Activated gamma-delta T cell treated with Interleukin-2 at 50 U/mL for 16 hours (primary cell): ENCODE measurements at regions not wholly inside any gene's neighbourhood (a gene's known extent, or its start where the extent isn't known, plus 50 kb on each side); places are given as distances from the start of the nearest gene placed in this dataset.

ENCODE experiments used
- DNase-seq: peaks from one replicate; pipeline ENCODE4 v3.0.0-alpha.2; 2020

DNA sequence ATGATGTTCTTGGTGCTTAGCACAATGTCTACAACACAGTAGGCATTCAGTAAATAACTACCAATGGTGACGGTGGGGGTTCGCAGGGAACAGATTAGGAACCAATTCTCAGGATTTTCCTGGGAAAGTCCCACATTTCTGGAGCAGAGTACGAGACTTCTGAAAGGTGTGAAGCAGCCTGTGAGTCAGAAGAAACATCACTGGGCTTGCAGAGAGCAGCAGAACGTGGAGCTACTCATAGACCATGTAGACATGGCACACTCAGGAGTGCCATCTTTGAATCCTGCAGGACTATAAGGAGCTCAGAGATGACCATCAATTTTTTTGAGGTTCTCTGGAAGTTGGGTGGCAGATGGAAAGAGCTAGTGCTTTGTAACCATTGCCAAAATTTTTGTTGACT is 106.6 kb upstream of the ANKRD55 start:
- no peak for DNase-seq

DNA sequence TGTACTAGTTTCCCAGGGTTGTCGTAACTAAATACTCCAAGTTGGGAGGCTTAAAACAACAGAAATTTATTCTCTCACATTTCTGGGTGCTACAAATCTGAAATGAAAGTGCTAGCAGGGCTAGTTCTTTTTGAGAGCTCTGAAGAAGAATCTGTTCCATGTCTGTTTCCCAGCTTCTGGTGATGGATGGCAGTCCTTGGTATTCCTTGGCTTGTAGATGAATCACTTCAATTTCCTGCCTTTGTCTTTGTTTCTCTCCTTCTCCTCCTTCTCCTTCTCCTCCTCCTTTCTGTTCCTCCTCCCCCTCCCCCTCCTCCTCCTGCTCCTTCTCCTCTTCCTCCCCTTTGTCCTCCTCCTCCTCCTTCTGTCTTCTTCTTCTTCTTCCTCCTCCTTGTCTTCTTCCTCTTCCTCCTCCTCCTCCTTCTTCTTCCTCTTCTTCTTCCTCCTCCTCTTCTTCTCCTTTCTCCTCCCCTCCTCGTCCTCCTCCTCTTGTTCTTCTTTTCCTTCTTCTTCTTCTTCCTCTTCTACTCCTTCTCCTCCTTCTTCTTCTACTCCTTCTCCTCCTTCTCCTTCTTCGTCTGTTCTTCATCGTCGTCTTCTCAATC is 104.7 kb upstream of the ANKRD55 start:
- no peak for DNase-seq

DNA sequence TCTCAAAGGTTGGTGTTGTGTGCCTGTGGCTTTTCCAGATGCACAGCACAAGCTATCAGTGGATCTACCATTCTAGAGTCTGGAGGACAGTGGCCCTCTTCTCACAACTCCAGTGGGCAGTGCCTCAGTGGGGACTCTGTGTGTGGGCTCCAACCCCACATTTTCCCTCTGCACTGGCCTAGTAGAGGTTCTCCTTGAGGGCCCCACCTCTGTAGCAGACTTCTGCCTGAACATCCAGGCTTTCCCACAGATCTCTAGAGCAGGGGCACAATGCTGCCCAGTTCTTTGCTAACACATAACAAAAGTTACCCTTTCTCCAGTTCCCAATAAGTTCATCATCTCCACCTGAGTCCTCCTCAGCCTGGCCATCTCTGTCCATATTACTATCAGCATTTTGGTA is 102.1 kb upstream of the ANKRD55 start:
- no peak for DNase-seq

DNA sequence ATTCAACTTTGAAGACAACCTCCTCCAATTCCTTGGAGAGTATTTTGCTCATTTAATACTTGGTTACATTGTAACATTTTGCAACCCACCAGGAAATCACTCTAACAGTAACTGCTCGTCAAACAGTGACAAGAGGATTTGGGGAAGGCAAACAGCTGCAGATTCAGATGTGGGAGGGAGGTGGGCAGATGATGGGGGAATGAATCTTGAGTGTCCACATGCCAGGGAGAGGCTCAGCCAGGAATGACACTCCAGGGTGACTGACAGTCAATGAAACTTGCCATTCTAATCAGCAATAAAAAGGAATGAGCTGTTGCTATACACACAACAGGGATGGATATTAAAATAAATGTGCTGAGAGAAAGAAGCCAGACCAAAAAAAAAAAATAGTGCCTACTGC is 97.7 kb upstream of the ANKRD55 start:
- no peak for DNase-seq

DNA sequence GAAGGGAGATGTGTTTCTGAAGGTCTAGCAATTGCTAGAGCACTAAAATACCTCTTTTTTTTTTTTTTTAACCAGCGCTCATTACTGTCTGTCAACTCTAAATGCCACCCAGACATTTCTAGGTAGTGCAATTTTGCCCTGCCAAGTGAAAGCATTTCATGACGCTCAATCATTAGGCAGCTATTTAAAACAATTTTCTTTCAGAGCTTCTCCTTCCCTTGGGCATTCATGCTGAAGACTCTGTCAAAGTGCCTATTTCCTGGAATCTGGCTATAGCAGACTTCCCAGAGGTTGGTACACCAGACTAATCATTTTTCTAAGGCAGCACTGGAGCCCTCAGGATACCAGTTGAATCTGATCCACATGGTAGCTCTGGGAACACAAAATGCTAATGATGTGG is 97.0 kb upstream of the ANKRD55 start:
- DNase-seq, result no peak

DNA sequence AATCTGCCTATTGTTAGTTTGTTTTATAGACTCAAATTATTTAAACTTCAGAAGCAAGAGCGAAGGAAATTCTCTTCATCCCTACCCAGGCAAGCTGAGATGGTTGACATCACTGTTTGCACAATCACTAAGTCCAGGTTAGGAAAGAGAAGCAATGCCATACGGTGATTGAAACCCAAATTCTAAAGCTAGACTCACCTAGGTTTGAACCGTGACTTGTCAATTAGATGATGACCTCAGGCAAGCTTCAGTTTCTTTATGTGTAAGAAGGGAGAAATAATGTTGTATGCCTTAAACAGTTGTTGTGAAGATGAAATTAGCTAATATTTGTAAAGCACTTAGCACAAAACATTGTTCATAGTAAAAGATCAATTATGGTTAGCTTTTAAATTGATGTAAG is 96.5 kb upstream of the ANKRD55 start:
- DNase-seq, result no peak

DNA sequence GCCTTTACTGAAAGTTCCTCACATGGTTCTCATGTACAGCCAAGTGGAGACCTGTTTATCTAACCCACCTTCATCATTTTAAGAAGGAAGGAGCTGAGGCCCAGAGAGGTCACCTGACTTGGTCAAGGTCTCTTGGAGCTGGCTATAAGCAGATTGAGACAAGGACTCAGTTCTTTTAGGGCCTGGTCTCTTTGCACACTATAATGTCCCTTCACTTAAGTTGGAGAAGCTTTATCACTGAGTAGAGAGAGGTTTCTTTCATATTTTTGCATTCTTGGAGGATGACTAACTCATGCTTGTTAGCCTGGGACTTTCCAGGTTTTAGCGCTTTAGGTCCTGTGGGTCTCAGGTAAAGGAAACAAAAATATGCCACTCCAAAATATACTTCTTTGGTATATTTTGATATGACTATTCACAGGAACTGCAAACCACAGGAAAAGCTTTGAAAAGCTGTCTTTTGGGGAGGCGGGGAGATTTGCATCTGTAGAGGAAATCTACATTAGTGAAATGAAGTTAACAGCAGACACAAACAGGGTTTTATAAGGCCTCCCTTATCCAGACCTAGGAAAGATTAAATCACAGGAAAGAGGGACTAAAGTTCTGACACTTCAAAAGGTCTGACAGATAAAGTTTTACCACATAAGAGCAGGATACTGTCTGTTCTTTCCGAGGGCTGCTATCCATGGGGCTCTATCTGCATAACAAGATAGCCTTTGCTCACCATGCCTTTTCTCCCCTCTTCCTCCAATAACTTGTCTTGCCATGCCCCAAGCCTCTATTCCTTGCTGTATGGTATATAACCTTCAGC is 95.8 kb upstream of the ANKRD55 start:
- DNase-seq, result no peak

DNA sequence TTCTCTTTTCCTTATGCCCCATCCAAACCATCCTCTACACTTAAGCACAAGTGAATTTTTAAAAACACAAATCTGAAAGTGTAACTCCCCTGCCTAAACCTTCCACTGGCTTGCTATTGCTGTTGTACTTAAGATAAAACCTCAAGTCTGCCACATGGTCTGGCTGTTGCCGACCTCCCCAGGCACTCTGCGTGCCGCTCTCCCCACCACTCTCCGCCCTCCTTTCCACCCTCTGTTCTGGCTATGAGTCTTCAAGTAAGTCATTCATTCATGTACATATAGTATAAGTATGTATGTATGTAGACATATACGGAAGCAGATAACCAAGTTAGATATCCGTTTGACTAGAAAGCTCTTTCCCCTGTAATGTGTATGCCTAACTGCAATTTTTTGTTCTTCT is 94.7 kb upstream of the ANKRD55 start:
- DNase-seq, result peak; percentile 28

DNA sequence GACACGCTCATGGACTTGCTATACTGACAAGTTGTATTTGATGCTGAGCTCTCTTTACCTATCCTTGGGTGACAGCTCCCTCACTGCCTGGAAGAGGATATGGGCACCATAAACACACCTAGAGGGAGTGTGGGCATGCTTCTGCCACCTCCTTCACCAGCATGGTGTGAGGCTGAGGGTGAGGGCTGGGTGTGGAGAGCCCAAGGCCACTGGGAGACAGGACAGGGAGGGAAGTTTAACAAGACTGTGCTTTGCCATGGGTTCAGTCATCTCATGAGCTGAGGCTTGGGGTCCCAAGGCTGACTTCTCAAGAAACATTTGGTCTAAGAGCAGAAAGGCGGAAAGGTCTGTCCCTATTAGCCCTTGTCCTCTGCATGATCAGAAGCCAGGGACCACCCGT is 93.6 kb upstream of the ANKRD55 start:
- DNase-seq, result no peak

DNA sequence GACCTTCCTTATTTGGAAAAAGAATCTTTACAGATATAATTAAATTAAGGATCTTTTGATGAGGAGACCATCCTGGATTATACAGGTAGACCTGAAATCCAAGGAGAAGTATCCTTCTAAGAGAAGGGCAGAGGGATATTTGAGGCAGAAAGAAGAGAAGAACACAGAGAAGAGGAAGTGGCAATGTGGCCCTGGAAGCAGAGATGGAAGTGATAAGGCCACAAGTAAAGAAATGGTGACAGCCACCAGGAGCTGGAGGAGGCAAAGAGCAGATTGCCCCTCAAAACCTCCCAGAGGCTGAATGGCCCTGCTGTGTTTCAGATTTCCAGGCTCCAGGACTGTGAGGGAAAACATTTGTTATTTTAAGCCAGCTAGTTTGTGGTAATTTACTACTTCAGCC is 93.0 kb upstream of the ANKRD55 start:
- no peak for DNase-seq

DNA sequence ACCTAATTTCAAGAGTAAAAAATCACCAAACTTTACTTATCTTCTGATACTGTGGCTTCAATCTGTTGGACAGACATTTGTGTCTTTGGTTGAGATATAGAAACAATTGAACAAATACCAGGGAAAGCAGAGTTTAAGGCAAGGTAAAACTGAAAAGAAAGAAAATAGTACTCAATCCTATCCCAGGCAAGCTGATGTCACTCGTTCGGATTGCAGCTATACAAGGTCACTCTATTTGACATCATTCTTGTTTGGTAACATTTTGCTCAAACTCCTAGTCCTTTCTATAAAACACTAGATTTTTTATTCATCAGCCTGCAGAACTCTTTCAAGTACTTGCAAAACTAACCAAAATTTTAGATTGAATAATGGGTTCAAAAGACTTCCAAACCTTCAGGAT is 91.9 kb upstream of the ANKRD55 start:
- DNase-seq, result no peak

DNA sequence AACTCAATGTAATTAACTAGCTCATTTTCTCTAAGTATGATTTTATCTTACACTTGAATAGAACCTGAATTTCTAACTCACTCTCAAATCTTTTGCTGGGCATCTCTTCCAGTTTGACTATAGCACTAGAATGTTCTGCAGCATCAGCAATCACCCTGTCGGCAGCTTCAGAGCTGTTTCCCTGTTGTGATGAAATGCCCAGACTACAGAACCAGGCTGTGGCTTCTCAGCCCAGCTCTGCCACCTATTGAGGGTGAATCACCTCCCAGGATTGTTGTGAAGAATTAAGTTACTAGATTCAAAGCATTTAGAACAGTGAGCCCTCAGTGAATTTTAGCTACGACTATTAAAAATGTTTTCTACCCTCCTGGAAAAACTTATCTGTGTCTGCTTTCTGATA is 90.4 kb upstream of the ANKRD55 start:
- no peak for DNase-seq

DNA sequence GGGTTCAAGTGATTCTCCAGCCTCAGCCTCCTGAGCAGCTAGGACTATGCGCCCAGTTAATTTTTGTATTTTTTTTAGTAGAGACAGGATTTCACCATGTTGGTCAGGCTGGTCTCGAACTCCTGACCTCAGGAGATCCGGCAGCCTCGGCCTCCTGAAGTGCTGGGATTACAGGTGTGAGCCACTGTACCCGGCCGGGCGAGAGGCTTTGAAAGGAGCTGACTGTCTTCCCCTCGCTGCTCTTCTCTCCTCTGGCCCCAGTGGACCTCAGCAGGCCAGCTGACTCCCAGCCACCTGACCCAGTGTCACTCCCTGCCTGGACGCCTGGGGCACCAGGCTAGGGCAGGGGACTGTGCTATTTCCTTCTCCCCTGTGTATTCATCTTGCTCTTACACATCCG is 89.5 kb upstream of the ANKRD55 start:
- no peak for DNase-seq

DNA sequence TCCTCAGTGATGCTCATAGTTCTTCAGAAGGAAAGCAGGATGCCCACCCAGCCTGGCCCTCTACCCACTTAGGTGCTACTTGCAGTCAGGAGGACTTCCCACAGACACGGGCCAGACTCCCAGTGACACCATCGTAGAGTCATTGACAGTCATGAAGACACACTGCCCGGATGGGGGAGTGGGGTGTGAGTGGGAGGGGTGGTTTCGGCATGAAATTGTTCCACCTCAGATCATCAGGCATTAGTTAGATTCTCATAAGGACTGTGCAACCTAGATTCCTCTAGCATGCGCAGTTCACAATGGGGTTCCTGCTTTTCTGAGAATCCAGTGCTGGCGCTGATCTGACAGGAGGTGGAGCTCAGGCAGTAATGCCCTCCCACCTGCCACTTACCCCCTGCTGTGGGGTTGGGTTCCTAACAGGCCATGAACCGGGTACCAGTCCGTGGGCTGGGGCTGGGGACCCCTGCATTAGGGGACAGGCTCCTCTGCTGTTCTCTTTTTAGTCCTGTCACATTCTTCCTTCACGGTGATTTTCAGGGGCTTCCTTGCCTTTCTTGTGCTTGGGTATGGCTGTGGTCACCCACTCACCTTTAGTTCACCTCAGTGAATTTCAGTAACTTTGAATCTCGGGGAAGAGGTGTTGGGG is 88.2 kb upstream of the ANKRD55 start:
- DNase-seq, result no peak

DNA sequence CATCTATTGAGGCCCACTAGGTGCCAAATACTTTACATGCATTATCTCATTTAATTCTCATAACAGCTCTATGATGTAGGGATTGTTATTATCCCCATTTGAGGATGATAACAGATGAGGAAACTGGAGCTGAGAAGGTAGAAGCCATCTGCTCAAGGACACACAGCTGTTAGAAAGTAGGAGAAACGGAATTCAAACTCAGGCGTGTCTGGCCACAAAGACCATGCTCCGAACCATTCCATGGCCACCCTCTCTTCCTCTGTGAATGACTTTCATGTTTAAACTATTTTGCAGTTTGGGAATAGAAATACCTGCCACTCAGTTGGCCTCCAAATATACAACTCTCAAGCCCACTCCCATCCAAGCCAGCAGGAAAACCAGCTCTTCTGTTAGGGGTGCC is 87.6 kb upstream of the ANKRD55 start:
- DNase-seq, result no peak

DNA sequence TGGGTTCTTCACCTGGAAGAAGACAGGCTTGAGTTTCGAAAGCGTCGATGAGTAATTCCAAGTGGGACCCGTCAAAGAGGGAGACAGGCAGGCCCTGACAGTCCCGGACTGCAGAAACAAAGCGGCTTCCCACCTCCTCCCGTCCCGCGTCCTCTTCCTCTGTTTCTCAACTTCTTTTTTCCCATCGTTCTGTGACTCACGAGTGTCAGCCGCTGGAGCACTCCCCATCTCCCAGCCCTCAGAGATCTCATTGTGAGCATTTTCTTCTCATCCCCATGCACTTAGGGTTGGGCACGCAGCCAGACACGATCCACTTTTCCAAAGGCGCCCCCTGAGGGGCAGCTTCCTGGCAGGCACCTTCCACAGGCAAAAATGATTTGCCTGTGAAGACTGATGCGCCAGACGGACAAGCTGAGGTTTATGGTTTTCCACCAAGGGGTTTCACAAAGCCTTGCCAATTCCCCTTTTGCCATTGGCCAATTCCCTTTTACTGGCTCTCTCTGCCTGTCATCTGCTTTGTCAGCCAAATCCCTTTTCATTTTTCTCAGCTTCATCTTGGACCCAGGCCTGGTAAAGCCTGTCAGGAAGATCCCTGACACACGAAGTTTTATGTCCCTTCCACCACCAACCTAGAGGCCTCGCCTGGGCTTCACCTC is 86.5 kb upstream of the ANKRD55 start:
- no peak for DNase-seq

DNA sequence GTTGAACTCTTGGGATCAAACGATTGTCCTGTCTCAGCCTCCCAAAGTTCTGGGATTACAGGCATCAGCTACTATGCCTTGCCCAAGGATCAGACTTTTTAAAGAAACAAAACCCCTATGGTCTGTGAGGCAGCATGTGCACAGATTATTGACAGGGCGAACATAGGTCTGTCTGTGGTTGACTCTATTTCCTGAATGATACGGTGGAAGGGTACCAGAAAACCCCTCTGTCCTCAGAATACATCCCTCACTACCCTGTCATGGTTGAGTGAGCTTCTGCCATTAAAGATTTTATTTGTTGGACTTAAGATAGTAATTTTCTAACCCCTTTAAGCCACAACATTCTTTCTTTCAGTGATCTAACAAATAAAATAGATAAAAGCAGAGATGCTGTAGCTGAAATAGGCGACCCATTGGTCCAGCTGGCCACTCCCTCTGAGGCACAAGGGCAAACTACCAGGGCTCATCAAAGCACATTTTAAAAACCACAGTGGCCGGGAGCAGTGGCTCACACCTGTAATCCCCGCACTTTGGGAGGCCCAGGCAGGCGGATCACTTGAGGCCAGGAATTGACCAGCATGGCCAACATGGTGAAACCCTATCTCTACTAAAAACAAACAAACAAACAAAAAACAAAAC is 84.9 kb upstream of the ANKRD55 start:
- DNase-seq, result no peak

DNA sequence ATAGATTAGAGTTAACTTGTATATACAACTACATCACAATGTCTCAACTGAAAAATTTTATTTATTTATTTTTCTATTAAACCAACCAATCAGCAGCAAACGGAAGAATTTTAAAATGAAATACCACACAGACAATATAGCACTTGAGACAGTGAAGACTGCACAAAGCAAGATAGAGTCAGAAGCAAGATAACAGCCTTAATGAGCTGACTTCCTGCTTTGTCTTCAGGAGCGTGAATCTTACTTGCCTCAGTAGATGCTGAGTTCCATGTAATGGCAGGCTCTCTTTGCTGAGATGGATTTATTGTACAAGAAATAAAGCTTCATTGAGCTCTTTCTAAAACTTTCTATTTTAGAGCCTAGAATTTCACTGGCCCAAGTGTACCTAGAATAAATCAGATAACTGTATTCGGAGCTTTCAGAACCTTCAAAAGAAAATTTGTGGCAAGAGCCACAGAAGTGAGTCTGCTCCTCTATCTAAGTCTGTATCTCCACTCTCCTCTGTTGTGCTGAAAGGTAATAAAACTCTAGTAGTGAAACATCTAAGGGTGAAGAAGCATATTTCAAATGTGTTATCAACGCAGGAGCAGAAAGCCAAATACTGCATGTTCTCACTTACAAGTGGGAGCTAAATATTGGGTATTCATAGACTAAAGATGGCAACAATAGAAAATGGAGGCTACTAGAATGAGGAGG is 83.3 kb upstream of the ANKRD55 start:
- DNase-seq, result no peak

DNA sequence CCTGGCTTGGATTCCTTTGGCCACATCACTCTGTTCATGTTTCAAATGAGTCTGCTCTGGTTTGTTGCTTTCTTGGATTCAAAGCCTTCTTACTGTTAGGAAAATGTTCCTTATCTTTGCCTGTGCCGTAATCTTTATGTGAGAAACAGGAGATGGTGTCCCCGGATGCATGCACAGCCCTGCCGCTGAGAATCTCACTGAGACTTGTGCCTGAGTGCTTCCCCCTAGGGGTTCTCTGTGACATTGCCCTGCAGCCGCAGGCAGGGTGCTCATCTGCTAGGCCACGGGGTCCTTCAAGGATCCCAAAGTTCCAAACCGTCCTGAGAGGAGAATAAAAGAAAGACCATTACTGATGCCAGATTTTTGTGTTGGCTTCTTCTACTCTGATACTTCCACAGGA is 81.4 kb upstream of the ANKRD55 start:
- no peak for DNase-seq

DNA sequence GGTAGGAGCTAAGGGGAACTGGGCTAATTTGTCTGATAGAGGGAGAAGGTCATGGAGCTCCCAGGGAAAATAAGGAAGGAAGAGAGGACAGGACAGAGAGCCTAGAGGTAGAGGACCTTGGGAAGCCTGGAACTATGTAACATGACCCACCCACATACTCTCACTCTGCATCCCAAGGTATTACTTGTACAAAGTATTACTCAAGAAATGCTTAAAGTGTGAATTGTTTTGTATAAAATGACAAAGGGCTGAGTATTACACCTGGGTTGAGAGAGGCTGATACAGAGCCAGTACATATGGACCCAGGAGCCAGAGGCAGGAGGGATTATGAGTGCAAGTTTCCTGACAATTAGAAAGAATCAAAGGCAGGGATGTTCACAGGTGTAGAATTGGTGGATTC is 80.5 kb upstream of the ANKRD55 start:
- no peak for DNase-seq

DNA sequence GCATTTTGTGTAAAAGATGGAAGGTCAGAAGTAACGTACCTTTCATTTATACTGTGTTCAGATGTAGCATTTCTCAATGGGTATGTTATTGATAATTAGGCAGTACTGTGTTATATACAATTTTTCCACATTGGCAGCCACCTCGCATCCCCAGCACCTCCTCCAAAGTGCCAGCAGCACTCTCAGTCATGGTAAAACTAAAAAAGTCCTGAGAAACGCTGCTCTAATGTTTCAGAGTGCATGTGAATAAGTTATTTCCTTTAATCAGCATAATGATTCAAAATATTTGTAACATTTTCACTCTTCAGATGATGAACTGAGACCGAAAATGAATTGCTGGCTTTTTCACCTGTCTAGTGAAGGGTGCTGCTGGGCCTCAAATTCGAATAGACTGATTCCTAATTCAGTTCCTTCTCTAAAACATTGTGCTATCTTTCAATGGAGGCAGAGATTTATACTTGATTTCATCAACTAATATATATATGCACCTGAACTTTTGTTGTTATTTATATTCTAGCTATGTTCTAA is 79.9 kb upstream of the ANKRD55 start:
- DNase-seq, result no peak

DNA sequence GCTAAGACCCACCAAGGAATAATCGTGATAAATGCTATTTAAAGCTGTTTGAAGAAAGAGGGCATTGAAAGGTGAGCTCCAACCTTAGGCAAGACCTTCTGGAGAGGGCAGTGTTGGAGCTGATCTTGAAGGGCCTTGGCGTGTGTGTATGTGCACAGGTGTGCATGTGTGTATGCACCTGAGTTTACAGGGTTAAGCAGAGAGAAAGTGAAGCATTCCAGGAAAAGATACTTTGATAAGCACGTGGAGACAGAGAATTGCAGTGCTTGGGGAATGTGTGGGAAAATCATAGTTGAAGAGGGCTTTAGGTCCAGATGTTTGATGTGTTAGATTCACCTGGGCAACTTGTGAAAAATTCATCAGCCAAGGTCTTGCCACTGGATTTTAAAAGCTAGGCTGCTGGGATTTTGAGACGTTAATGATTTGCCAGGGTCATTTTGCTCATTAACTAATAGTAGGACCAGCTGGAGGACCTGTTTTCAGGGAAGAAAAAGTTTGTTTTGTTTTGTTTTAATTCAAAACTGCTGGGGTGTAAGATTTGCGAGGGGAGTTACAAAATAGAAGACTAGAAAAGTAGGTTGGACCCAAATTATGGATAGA is 78.3 kb upstream of the ANKRD55 start:
- no peak for DNase-seq
